ENCODE measurements at regions not wholly inside any gene's neighbourhood (a gene's known extent, or its start where the extent isn't known, plus 50 kb on each side); places are given as distances from the start of the nearest gene placed in this dataset.

- Histone ChIP-seq H2AK5ac (ENCODE audit: low read depth, low read length) (no peak overlapping the region), H2BK5ac (ENCODE audit: low read depth, low read length, poor library complexity, severe bottlenecking) (no peak overlapping the region), H4K8ac (ENCODE audit: low read depth in 2 of 2, low read length in 2 of 2) (no peak overlapping the region), H4K20me1 (ENCODE audit: insufficient read depth, low read length) (no peaks in the 10 kb centered on the region), H3K4ac (ENCODE audit: low read depth, low read length) (no peak overlapping the region), H3K18ac (ENCODE audit: low read depth, low read length) (no peak overlapping the region), H3K4me2 (ENCODE audit: low read depth, low read length) (no peak overlapping the region), H3K4me1 (ENCODE audit: control insufficient read depth, insufficient read depth, low read length) (no peaks in the 10 kb centered on the region), H3K36me3 (ENCODE audit: control insufficient read depth, insufficient read depth, low read length) (no peaks in the 10 kb centered on the region), H2AK9ac (replicated peaks; ENCODE audit: low read depth, low read length, poor library complexity) (no peak overlapping the region), H4K91ac (ENCODE audit: insufficient read depth, low read depth, low read length) (no peak overlapping the region), H3K4me3 (ENCODE audit: insufficient read depth, low read depth, low read length) (no peak overlapping the region), H3K14ac (replicated peaks; ENCODE audit: low read depth, low read length) (no peak overlapping the region), H2BK120ac (ENCODE audit: low read depth, low read length) (no peak overlapping the region), H3K79me1 (ENCODE audit: low read depth in 1 of 2, low read length in 2 of 2) (no peaks in the 10 kb centered on the region), H3K23ac (ENCODE audit: low read depth, low read length) (no peak overlapping the region), H3K56ac (ENCODE audit: extremely low read depth, insufficient read depth, low read length) (no peak overlapping the region), H3K27ac (ENCODE audit: insufficient read depth, low read length) (no peak overlapping the region), H3K9ac (ENCODE audit: low read depth, low read length) (no peak overlapping the region), H4K5ac (ENCODE audit: low read depth, low read length) (no peak overlapping the region), H2BK20ac (ENCODE audit: low read depth, low read length) (no peak overlapping the region), H3K27me3 (ENCODE audit: control insufficient read depth, insufficient read depth, low read length) (no peaks in the 10 kb centered on the region; the same call in 1 of the 2 replicates), H2BK15ac (ENCODE audit: low read depth, low read length) (no peak overlapping the region), H3K9me1 (ENCODE audit: insufficient read depth, low read length) (no peaks in the 10 kb centered on the region), H3K9me3 (ENCODE audit: control insufficient read depth, insufficient read depth, low read length) (peaks cover 13% of the 10 kb centered on the region), H2AFZ (replicated peaks; ENCODE audit: low read length, poor library complexity) (no peak overlapping the region)
- ChIA-PET POLR2A (ENCODE audit: unreplicated experiment) (no interaction called here), CTCF (no interaction called here)
- no CpG with 5 or more reads among the region's 3 CpGs for WGBS, 2 experiments (ENCODE audit: extremely low coverage in 2 of 2, insufficient read length in 1 of 2)
- intact Hi-C loops (cut with micrococcal nuclease) (no loop called here), dilution Hi-C loops (cut with HindIII; ENCODE audit: low sequenced_read_pairs, unreplicated experiment) (no loop called here), in situ Hi-C loops (cut with MboI; ENCODE audit: low sequenced_read_pairs) (no loop called here)
- ATAC-seq (ENCODE audit: low read depth): no peak
- no TSS peak for BruUV-seq (replicated peaks)
- TF ChIP-seq MXI1 (IDR thresholded peaks at IDR 0.05; ENCODE audit: borderline replicate concordance, low read depth, low read length) (no peak), SMC3 (IDR thresholded peaks at IDR 0.05; ENCODE audit: low read depth, low read length) (no peak), RFX5 (IDR thresholded peaks at IDR 0.05; ENCODE audit: low read depth, low read length) (no peak), RCOR1 (IDR thresholded peaks at IDR 0.05; ENCODE audit: insufficient replicate concordance, low read length) (no peak)
- no peak for DNase-seq
These were observed 100.8 kb downstream of the C9orf50 start for GRCh38 chr9:129520082-129520481.
